Upper lobe of right lung (tissue), 1 donor: ENCODE measurements at regions not wholly inside any gene's neighbourhood (a gene's known extent, or its start where the extent isn't known, plus 50 kb on each side); places are given as distances from the start of the nearest gene placed in this dataset.
A peak's percentile ranks its signal among the peaks of the same experiment; 100 is the strongest.
"Not testable (repeated sequence)": the region's sequence is repeated elsewhere in the genome, so short reads cannot be mapped to it uniquely, and the experiment has no call there.

ENCODE experiments used
- ATAC-seq: fragments of 200-7000 bp; cut with Tn5 transposase; one replicate; pipeline ENCODE4 v1.9.1; 2020; ENCODE audit warnings: mild to moderate bottlenecking, moderate library complexity
- DNase-seq: peaks from one replicate; pipeline ENCODE4 v3.0.0-alpha.2; 2020
- H3K27ac ChIP-seq: fragments of 200-600 bp; one replicate; pipeline ENCODE4 v1.8.0; 2022
- H3K27me3 ChIP-seq: fragments of 200-600 bp; one replicate; pipeline ENCODE4 v1.8.0; 2022; ENCODE audit warnings: mild to moderate bottlenecking
- H3K36me3 ChIP-seq: fragments of 200-600 bp; one replicate; pipeline ENCODE4 v1.8.0; 2022
- H3K4me1 ChIP-seq: fragments of 200-600 bp; one replicate; pipeline ENCODE4 v1.8.0; 2022
- H3K4me3 ChIP-seq: fragments of 200-600 bp; one replicate; pipeline ENCODE4 v1.8.0; 2022; ENCODE audit warnings: mild to moderate bottlenecking
- H3K9me3 ChIP-seq: fragments of 200-600 bp; one replicate; pipeline ENCODE4 v1.8.0; 2022
- CTCF ChIP-seq: fragments of 200-600 bp; IDR thresholded peaks from one replicate; pipeline ENCODE4 v1.8.0; 2022; ENCODE audit warnings: antibody characterized with exemption
- intact Hi-C: fragments of 100-400 bp; cut with DNase I; formaldehyde crosslinking; loops from one replicate; pipeline ENCODE4 v1.11.0; 2022
- donor health status: DM: no; HTN: yes; CAD: no; lungs with severe emphysema.

GRCh38 chr3:86378829-86379228, 612.1 kb downstream of the VGLL3 start:
- no peaks in the 10 kb centered on the region for H3K9me3 ChIP-seq
- H3K36me3 ChIP-seq, result no peaks in the 10 kb centered on the region
- H3K27me3 ChIP-seq, result no peaks in the 10 kb centered on the region
- intact Hi-C loops, result no loop called here
- H3K27ac ChIP-seq, result no peak overlapping the region
- DNase-seq (no peak), ATAC-seq (no peak)
- no peak overlapping the region for H3K4me3 ChIP-seq
- H3K4me1 ChIP-seq, result no peaks in the 10 kb centered on the region
- no peak for TF ChIP-seq CTCF

GRCh38 chr3:86335566-86335965, 655.4 kb downstream of the VGLL3 start:
- H3K36me3 ChIP-seq, H3K9me3 ChIP-seq, H3K4me1 ChIP-seq, DNase-seq, H3K27me3 ChIP-seq, H3K27ac ChIP-seq, intact Hi-C loops, H3K4me3 ChIP-seq, ATAC-seq: not testable (repeated sequence)

GRCh38 chr3:86333636-86334035, 657.3 kb downstream of the VGLL3 start:
- Histone ChIP-seq H3K27me3 (no peaks in the 10 kb centered on the region), H3K4me1 (no peaks in the 10 kb centered on the region), H3K36me3 (no peaks in the 10 kb centered on the region), H3K9me3 (no peaks in the 10 kb centered on the region), H3K4me3 (no peak overlapping the region), H3K27ac (no peak overlapping the region)
- intact Hi-C loops, result no loop called here
- TF ChIP-seq CTCF, result no peak
- ATAC-seq (no peak), DNase-seq (no peak)

GRCh38 chr3:86303935-86304334, 687.0 kb downstream of the VGLL3 start:
- Histone ChIP-seq H3K9me3 (no peaks in the 10 kb centered on the region), H3K4me1 (no peaks in the 10 kb centered on the region), H3K4me3 (no peak overlapping the region), H3K36me3 (no peaks in the 10 kb centered on the region), H3K27ac (no peak overlapping the region), H3K27me3 (no peaks in the 10 kb centered on the region)
- no peak for TF ChIP-seq CTCF
- DNase-seq (no peak), ATAC-seq (no peak)
- intact Hi-C loops, result no loop called here

GRCh38 chr3:86282106-86282787, 708.7 kb downstream of the VGLL3 start:
- DNase-seq (peak; percentile 55), ATAC-seq (peak; percentile 41)
- H3K27ac ChIP-seq, result no peak overlapping the region
- no peak for TF ChIP-seq CTCF
- no peaks in the 10 kb centered on the region for H3K4me1 ChIP-seq
- H3K27me3 ChIP-seq, result no peaks in the 10 kb centered on the region
- H3K9me3 ChIP-seq, result no peaks in the 10 kb centered on the region
- H3K4me3 ChIP-seq, result no peak overlapping the region
- intact Hi-C loops, result no loop called here
- H3K36me3 ChIP-seq, result no peaks in the 10 kb centered on the region

- Histone ChIP-seq H3K9me3 (no peaks in the 10 kb centered on the region), H3K27me3 (no peaks in the 10 kb centered on the region), H3K36me3 (no peaks in the 10 kb centered on the region), H3K4me3 (no peak overlapping the region), H3K4me1 (no peaks in the 10 kb centered on the region), H3K27ac (no peak overlapping the region)
- no peak for TF ChIP-seq CTCF
- DNase-seq (no peak), ATAC-seq (no peak)
- intact Hi-C loops, result no loop called here
Measured at GRCh38 chr3:86269364-86270155, 721.4 kb downstream of the VGLL3 start.
